PFSK-1 (cell line): ENCODE measurements at regions not wholly inside any gene's neighbourhood (a gene's known extent, or its start where the extent isn't known, plus 50 kb on each side); places are given as distances from the start of the nearest gene placed in this dataset.

Experiments used
- FOXP2 ChIP-seq: optimal IDR thresholded peaks from 2 replicates; pipeline ENCODE3; 2011; ENCODE audit warnings: borderline replicate concordance, control low read depth, inconsistent platforms; ENCODE audit not compliant: insufficient read depth; ENCODE audit errors: extremely low read length, extremely low read depth
- POLR2AphosphoS5 ChIP-seq: IDR thresholded peaks from 2 replicates; pipeline ENCODE4 v1.6.1; 2012; ENCODE audit warnings: low read depth, mild to moderate bottlenecking, control low read depth, low read length, moderate library complexity
- SIN3A ChIP-seq: IDR thresholded peaks from 2 replicates; pipeline ENCODE4 v1.6.1; 2012; ENCODE audit warnings: mild to moderate bottlenecking, low read length, moderate library complexity, borderline replicate concordance; ENCODE audit not compliant: insufficient read depth
- TAF1 ChIP-seq: IDR thresholded peaks from 2 replicates; pipeline ENCODE4 v1.6.1; 2012; ENCODE audit warnings: low read length, control low read depth, borderline replicate concordance; ENCODE audit not compliant: insufficient read depth
- TF ChIP-seq, protein P1 (sequence below), 2 experiments: IDR thresholded peaks; 2 replicates each; pipeline versions ENCODE4 v1.6.1 to v1.8.0; 2011 to 2012; ENCODE audit warnings: low read depth in 2 of 2, low read length in 2 of 2, control low read depth in 1 of 2, inconsistent platforms in 1 of 2, mild to moderate bottlenecking in 1 of 2, moderate library complexity in 1 of 2; ENCODE audit not compliant: insufficient read depth in 1 of 2

DNA sequence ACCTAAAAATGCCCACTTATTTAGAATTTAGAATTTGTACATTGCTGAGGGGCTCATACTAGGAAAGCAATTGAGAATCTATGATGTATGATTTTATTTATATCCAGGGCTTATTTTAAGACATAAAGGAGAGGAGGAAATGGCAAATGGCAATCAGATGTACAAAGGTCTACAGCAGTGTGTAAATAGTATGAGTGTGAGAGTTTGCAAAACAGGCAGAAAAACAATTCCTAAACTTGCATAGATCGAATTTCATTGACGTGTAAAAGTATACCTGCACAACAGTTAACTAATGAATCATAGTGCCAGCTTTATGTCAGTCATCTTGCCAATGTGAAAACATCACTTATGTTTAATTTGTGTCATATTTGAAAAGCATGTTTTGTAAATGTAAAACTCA is 718.7 kb upstream of the GCFC2 start:
- TF ChIP-seq, protein P1, sequence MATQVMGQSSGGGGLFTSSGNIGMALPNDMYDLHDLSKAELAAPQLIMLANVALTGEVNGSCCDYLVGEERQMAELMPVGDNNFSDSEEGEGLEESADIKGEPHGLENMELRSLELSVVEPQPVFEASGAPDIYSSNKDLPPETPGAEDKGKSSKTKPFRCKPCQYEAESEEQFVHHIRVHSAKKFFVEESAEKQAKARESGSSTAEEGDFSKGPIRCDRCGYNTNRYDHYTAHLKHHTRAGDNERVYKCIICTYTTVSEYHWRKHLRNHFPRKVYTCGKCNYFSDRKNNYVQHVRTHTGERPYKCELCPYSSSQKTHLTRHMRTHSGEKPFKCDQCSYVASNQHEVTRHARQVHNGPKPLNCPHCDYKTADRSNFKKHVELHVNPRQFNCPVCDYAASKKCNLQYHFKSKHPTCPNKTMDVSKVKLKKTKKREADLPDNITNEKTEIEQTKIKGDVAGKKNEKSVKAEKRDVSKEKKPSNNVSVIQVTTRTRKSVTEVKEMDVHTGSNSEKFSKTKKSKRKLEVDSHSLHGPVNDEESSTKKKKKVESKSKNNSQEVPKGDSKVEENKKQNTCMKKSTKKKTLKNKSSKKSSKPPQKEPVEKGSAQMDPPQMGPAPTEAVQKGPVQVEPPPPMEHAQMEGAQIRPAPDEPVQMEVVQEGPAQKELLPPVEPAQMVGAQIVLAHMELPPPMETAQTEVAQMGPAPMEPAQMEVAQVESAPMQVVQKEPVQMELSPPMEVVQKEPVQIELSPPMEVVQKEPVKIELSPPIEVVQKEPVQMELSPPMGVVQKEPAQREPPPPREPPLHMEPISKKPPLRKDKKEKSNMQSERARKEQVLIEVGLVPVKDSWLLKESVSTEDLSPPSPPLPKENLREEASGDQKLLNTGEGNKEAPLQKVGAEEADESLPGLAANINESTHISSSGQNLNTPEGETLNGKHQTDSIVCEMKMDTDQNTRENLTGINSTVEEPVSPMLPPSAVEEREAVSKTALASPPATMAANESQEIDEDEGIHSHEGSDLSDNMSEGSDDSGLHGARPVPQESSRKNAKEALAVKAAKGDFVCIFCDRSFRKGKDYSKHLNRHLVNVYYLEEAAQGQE (IDR thresholded peaks at IDR 0.05; ENCODE audit: insufficient read depth in 1 of 2, low read depth in 2 of 2, low read length in 2 of 2): no peak
- TF ChIP-seq FOXP2 (no peak), SIN3A (no peak), POLR2AphosphoS5 (no peak), TAF1 (no peak)

DNA sequence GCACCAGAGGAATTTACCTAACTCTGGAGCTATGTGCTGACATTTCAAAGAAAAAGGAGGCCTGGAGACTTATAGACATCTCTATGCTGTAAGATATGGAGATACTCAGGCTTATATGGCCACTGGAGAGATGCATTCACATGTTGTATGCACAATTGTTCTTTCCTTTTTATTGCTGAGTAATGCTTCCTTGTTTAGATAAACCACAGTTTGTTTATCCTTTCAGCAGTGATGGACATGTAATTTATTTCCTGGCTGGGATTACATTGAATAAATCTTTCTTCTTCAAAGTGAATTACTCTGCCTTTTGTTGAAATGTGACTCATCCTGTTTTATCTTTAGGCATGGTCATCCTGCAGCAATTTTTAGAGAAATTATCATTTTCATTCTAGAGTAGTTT is 716.7 kb upstream of the GCFC2 start:
- TF ChIP-seq TAF1 (no peak), FOXP2 (no peak), POLR2AphosphoS5 (no peak), SIN3A (no peak)
- TF ChIP-seq, protein P1 (IDR thresholded peaks at IDR 0.05; ENCODE audit: insufficient read depth in 1 of 2, low read depth in 2 of 2, low read length in 2 of 2): no peak

DNA sequence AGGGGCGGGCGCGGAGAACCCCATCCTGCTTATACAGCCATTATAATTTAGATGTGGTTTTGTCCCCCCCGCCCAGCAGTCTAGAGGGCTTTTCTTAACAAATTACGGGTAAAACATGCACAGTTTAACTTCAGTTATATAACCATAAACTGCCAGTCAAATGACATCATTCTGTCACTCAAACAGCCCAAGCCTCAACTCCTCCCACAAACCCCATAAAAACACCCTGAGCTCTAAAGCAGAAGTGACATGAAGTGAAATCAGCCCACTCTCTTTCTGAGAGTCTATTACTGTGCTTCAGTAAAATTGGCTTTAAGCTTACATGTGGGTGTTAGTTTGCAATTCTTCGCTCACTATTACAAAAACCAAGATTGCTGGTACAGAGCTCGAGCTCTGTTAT is 705.1 kb upstream of the GCFC2 start:
- no peak for TF ChIP-seq TAF1
- TF ChIP-seq SIN3A: no peak
- TF ChIP-seq, protein P1 (IDR thresholded peaks at IDR 0.05; ENCODE audit: insufficient read depth in 1 of 2, low read depth in 2 of 2, low read length in 2 of 2): no peak

DNA sequence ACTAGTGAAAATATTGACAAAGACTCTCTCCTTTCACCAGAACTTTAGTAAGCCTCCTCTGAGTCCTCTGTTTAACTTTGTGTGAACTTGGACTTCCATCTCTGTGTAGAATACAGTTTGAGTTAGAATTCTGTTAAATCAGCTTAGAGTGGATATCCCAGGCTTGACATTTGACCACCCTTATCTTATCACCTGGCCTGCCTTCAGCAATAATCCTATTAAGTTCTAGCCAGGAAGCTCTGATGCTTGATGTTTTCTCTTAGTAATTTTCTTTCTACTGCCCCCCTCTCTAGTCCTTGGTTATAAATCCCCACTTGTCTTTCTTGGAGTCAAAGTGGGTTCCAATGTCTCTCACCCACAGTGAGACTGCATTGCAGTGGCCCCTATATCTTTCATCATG is 702.7 kb upstream of the GCFC2 start:
- TF ChIP-seq SIN3A (no peak), POLR2AphosphoS5 (no peak), TAF1 (no peak), FOXP2 (no peak)
- TF ChIP-seq, protein P1 (IDR thresholded peaks at IDR 0.05; ENCODE audit: insufficient read depth in 1 of 2, low read depth in 2 of 2, low read length in 2 of 2): no peak
